GM23338 (cell line): ENCODE measurements at regions not wholly inside any gene's neighbourhood (a gene's known extent, or its start where the extent isn't known, plus 50 kb on each side); places are given as distances from the start of the nearest gene placed in this dataset.

Experiments
- ATAC-seq: fragments of 200-7000 bp; cut with Tn5 transposase; 3 replicates; pipeline ENCODE4 v1.9.1; 2020
- DNase-seq: peaks from one replicate; pipeline ENCODE4 v3.0.0-alpha.2; 2015; ENCODE audit warnings: low spot score
- H2AFZ ChIP-seq: fragments of 200-600 bp; sonication (generic); 2 replicates; pipeline ENCODE4 v1.8.0; 2016; ENCODE audit warnings: antibody characterized with exemption, mild to moderate bottlenecking, moderate library complexity
- H3F3A ChIP-seq: fragments of 200-600 bp; sonication (generic); replicated peaks from 2 replicates; pipeline ENCODE4 v1.8.0; 2017; ENCODE audit warnings: antibody characterized with exemption, mixed run types, low read depth
- H3K27ac ChIP-seq: fragments of 200-600 bp; sonication (generic); 2 replicates; pipeline ENCODE4 v1.6.1; 2016; ENCODE audit warnings: low read depth
- H3K27me3 ChIP-seq: fragments of 200-600 bp; sonication (generic); 2 replicates; pipeline ENCODE4 v1.8.0; 2016; ENCODE audit warnings: mild to moderate bottlenecking, mixed run types, moderate library complexity; ENCODE audit not compliant: insufficient read depth
- H3K36me3 ChIP-seq: fragments of 200-600 bp; sonication (generic); 2 replicates; pipeline ENCODE4 v1.8.0; 2016; ENCODE audit warnings: mild to moderate bottlenecking; ENCODE audit not compliant: insufficient read depth
- H3K4me1 ChIP-seq: fragments of 200-600 bp; sonication (generic); 2 replicates; pipeline ENCODE4 v1.8.0; 2016; ENCODE audit warnings: mild to moderate bottlenecking, moderate library complexity; ENCODE audit not compliant: insufficient read depth
- H3K4me2 ChIP-seq: fragments of 200-600 bp; sonication (generic); 2 replicates; pipeline ENCODE4 v1.7.1; 2017; ENCODE audit warnings: mixed run types
- H3K4me3 ChIP-seq: fragments of 200-600 bp; sonication (generic); 2 replicates; pipeline ENCODE4 v1.6.1; 2016; ENCODE audit warnings: mixed run types
- H3K79me2 ChIP-seq: fragments of 200-600 bp; sonication (generic); replicated peaks from 2 replicates; pipeline ENCODE4 v1.8.0; 2017; ENCODE audit warnings: mild to moderate bottlenecking; ENCODE audit not compliant: insufficient read depth
- H3K9me2 ChIP-seq: fragments of 200-600 bp; sonication (generic); 2 replicates; pipeline ENCODE4 v1.8.0; 2017; ENCODE audit not compliant: insufficient read depth
- H4K20me1 ChIP-seq: fragments of 200-600 bp; sonication (generic); replicated peaks from 2 replicates; pipeline ENCODE4 v1.8.0; 2017; ENCODE audit warnings: mild to moderate bottlenecking; ENCODE audit not compliant: insufficient read depth
- H3K27ac Mint-ChIP-seq: 2 replicates; pipeline ENCODE4 v1.8.0; 2020; ENCODE audit warnings: inconsistent platforms, mild to moderate bottlenecking, moderate library complexity, mixed read lengths
- H3K27me3 Mint-ChIP-seq: 3 replicates; pipeline ENCODE4 v1.8.0; 2022; ENCODE audit warnings: low read depth, mild to moderate bottlenecking, moderate library complexity, mixed read lengths, inconsistent platforms; ENCODE audit not compliant: insufficient read depth, poor library complexity
- H3K36me3 Mint-ChIP-seq: 3 replicates; pipeline ENCODE4 v1.8.0; 2021; ENCODE audit warnings: low read depth, mild to moderate bottlenecking, inconsistent platforms, moderate library complexity, mixed read lengths
- H3K4me1 Mint-ChIP-seq: 3 replicates; pipeline ENCODE4 v1.8.0; 2020; ENCODE audit warnings: mild to moderate bottlenecking, inconsistent platforms, mixed read lengths
- H3K4me3 Mint-ChIP-seq: 3 replicates; pipeline ENCODE4 v1.8.0; 2021; ENCODE audit warnings: moderate library complexity, mild to moderate bottlenecking, inconsistent platforms, mixed read lengths
- H3K9me3 Mint-ChIP-seq: 3 replicates; pipeline ENCODE4 v1.8.0; 2020; ENCODE audit warnings: moderate library complexity, mild to moderate bottlenecking, inconsistent platforms, mixed read lengths
- CREB1 ChIP-seq: fragments of 250-450 bp; sonication (Bioruptor Pico); IDR thresholded peaks from 2 replicates; pipeline ENCODE4 v1.5.0; 2020; ENCODE audit warnings: low read depth, mild to moderate bottlenecking, moderate library complexity
- ZNF114 ChIP-seq: fragments of 250-450 bp; sonication (Bioruptor Pico); IDR thresholded peaks from 2 replicates; pipeline ENCODE4 v1.5.0; 2020; ENCODE audit warnings: mild to moderate bottlenecking, moderate library complexity
- ZNF331 ChIP-seq: fragments of 250-450 bp; sonication (Bioruptor Pico); IDR thresholded peaks from 2 replicates; pipeline ENCODE4 v1.5.0; 2020; ENCODE audit warnings: low read depth, mild to moderate bottlenecking, moderate library complexity
- TF ChIP-seq, protein P1 (sequence below): fragments of 250-450 bp; sonication (Bioruptor Pico); IDR thresholded peaks from 2 replicates; pipeline ENCODE4 v1.5.0; 2020; ENCODE audit warnings: mild to moderate bottlenecking, moderate library complexity
- TF ChIP-seq, protein P2 (sequence below), 2 experiments: fragments of 200-600 bp in 1 of 2; sonication (generic) in 1 of 2; conservative IDR thresholded peaks; 2 replicates each; pipeline versions ENCODE4 v1.5.1 to v1.6.1; 2016 to 2017; ENCODE audit warnings: antibody characterized with exemption in 2 of 2, low read depth in 2 of 2, mild to moderate bottlenecking in 2 of 2, moderate library complexity in 1 of 2

DNA sequence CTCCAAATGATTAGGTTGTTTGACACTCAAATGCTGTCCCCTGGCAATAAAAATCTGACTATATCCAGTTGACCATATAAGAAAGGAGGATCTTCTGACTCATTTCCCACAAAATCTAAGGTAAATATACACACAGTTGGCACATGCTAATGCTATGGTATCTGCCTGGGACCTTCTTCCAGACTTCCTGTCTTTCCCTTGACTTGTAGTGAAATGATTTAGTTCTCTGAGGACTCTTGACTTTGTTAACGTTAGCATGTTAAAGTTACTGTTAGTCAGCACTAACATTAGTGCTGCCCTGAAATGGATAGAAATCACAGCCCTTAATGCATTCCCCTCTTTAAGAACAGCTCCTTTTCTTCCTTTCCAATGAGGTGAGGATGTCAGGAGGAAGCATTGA is 124.3 kb upstream of the LSAMP start:
- Histone ChIP-seq H3K27ac (no peak overlapping the region), H3K79me2 (no peaks in the 10 kb centered on the region)

More for the DNA sequence above, 124.3 kb upstream of the LSAMP start:
- Mint-ChIP-seq H3K36me3 (0 out of 3 replicates have a peak, but pooled peaks cover 4% of the 10 kb centered on the region), H3K4me1 (peaks cover 15% of the 10 kb centered on the region), H3K27me3 (peaks cover 4% of the 10 kb centered on the region), H3K9me3 (peaks cover 3% of the 10 kb centered on the region; the same call in 1 of the 3 replicates), H3K27ac (no peak overlapping the region), H3K4me3 (no peak overlapping the region)
- Histone ChIP-seq H3K4me1 (peaks cover 9% of the 10 kb centered on the region; the same call in 1 of the 2 replicates), H3K4me2 (no peak overlapping the region), H2AFZ (no peak overlapping the region), H3F3A (no peaks in the 10 kb centered on the region), H3K9me2 (no peaks in the 10 kb centered on the region), H4K20me1 (no peaks in the 10 kb centered on the region), H3K36me3 (no peaks in the 10 kb centered on the region), H3K27me3 (no peaks in the 10 kb centered on the region), H3K4me3 (no peak overlapping the region)
- TF ChIP-seq CREB1 (CRISPR knock-in tag) (no peak), ZNF331 (CRISPR knock-in tag) (no peak), ZNF114 (CRISPR knock-in tag) (no peak)
- TF ChIP-seq, protein P1, sequence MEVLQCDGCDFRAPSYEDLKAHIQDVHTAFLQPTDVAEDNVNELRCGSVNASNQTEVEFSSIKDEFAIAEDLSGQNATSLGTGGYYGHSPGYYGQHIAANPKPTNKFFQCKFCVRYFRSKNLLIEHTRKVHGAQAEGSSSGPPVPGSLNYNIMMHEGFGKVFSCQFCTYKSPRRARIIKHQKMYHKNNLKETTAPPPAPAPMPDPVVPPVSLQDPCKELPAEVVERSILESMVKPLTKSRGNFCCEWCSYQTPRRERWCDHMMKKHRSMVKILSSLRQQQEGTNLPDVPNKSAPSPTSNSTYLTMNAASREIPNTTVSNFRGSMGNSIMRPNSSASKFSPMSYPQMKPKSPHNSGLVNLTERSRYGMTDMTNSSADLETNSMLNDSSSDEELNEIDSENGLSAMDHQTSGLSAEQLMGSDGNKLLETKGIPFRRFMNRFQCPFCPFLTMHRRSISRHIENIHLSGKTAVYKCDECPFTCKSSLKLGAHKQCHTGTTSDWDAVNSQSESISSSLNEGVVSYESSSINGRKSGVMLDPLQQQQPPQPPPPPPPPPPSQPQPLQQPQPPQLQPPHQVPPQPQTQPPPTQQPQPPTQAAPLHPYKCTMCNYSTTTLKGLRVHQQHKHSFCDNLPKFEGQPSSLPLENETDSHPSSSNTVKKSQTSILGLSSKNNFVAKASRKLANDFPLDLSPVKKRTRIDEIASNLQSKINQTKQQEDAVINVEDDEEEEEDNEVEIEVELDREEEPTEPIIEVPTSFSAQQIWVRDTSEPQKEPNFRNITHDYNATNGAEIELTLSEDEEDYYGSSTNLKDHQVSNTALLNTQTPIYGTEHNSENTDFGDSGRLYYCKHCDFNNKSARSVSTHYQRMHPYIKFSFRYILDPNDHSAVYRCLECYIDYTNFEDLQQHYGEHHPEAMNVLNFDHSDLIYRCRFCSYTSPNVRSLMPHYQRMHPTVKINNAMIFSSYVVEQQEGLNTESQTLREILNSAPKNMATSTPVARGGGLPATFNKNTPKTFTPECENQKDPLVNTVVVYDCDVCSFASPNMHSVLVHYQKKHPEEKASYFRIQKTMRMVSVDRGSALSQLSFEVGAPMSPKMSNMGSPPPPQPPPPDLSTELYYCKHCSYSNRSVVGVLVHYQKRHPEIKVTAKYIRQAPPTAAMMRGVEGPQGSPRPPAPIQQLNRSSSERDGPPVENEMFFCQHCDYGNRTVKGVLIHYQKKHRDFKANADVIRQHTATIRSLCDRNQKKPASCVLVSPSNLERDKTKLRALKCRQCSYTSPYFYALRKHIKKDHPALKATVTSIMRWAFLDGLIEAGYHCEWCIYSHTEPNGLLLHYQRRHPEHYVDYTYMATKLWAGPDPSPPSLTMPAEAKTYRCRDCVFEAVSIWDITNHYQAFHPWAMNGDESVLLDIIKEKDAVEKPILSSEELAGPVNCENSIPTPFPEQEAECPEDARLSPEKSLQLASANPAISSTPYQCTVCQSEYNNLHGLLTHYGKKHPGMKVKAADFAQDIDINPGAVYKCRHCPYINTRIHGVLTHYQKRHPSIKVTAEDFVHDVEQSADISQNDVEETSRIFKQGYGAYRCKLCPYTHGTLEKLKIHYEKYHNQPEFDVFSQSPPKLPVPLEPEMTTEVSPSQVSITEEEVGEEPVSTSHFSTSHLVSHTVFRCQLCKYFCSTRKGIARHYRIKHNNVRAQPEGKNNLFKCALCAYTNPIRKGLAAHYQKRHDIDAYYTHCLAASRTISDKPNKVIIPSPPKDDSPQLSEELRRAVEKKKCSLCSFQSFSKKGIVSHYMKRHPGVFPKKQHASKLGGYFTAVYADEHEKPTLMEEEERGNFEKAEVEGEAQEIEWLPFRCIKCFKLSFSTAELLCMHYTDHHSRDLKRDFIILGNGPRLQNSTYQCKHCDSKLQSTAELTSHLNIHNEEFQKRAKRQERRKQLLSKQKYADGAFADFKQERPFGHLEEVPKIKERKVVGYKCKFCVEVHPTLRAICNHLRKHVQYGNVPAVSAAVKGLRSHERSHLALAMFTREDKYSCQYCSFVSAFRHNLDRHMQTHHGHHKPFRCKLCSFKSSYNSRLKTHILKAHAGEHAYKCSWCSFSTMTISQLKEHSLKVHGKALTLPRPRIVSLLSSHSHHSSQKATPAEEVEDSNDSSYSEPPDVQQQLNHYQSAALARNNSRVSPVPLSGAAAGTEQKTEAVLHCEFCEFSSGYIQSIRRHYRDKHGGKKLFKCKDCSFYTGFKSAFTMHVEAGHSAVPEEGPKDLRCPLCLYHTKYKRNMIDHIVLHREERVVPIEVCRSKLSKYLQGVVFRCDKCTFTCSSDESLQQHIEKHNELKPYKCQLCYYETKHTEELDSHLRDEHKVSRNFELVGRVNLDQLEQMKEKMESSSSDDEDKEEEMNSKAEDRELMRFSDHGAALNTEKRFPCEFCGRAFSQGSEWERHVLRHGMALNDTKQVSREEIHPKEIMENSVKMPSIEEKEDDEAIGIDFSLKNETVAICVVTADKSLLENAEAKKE: no peak
- TF ChIP-seq, protein P2, sequence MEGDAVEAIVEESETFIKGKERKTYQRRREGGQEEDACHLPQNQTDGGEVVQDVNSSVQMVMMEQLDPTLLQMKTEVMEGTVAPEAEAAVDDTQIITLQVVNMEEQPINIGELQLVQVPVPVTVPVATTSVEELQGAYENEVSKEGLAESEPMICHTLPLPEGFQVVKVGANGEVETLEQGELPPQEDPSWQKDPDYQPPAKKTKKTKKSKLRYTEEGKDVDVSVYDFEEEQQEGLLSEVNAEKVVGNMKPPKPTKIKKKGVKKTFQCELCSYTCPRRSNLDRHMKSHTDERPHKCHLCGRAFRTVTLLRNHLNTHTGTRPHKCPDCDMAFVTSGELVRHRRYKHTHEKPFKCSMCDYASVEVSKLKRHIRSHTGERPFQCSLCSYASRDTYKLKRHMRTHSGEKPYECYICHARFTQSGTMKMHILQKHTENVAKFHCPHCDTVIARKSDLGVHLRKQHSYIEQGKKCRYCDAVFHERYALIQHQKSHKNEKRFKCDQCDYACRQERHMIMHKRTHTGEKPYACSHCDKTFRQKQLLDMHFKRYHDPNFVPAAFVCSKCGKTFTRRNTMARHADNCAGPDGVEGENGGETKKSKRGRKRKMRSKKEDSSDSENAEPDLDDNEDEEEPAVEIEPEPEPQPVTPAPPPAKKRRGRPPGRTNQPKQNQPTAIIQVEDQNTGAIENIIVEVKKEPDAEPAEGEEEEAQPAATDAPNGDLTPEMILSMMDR (conservative IDR thresholded peaks at IDR 0.05; ENCODE audit: low read depth in 2 of 2): no peak
- ATAC-seq (no peak), DNase-seq (no peak)
